ENCODE measurements at regions not wholly inside any gene's neighbourhood (a gene's known extent, or its start where the extent isn't known, plus 50 kb on each side); places are given as distances from the start of the nearest gene placed in this dataset.

DNA sequence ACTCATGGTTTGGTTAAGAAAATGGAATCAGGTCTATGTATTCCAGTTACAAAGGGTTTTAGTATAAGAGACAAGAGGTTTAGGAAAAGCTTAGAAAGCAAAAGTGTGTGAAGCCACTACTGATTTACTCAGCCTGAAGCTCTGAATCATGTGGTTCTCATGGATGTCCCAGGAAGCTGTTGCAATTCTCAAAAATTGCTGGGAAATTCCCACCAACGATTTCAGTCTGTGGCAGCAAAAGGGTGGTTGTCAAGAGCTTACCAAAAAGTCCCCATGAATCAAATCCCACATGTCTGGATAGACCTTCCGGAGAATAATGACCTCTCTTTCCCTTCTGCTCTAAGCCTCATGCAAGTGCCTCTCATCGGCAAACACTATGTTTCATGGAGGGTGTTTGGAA lies 929.9 kb downstream of the TLE4 start:
- H3K9me3 ChIP-seq: no peaks in the 10 kb centered on the region
- H3K27ac ChIP-seq: no peak overlapping the region
- peaks cover 6 to 24% (median 7%) of the 10 kb centered on the region in 3 donors for H3K4me1 ChIP-seq
- ATAC-seq: no peak
- 21 to 35% methylated on average over 3 of the region's 3 CpGs for WGBS, 2 donors (ENCODE audit: low coverage in 1 of 2)
- no peaks in the 10 kb centered on the region for H3K36me3 ChIP-seq
- H3K27me3 ChIP-seq: no peaks in the 10 kb centered on the region
- no peak overlapping the region for H3K4me3 ChIP-seq
- TF ChIP-seq EP300 (IDR thresholded peaks at IDR 0.05) (no peak), POLR2A (IDR thresholded peaks at IDR 0.05) (no peak), POLR2AphosphoS5 (IDR thresholded peaks at IDR 0.05) (no peak)
- TF ChIP-seq, protein P1, sequence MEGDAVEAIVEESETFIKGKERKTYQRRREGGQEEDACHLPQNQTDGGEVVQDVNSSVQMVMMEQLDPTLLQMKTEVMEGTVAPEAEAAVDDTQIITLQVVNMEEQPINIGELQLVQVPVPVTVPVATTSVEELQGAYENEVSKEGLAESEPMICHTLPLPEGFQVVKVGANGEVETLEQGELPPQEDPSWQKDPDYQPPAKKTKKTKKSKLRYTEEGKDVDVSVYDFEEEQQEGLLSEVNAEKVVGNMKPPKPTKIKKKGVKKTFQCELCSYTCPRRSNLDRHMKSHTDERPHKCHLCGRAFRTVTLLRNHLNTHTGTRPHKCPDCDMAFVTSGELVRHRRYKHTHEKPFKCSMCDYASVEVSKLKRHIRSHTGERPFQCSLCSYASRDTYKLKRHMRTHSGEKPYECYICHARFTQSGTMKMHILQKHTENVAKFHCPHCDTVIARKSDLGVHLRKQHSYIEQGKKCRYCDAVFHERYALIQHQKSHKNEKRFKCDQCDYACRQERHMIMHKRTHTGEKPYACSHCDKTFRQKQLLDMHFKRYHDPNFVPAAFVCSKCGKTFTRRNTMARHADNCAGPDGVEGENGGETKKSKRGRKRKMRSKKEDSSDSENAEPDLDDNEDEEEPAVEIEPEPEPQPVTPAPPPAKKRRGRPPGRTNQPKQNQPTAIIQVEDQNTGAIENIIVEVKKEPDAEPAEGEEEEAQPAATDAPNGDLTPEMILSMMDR (IDR thresholded peaks at IDR 0.05): no peak

DNA sequence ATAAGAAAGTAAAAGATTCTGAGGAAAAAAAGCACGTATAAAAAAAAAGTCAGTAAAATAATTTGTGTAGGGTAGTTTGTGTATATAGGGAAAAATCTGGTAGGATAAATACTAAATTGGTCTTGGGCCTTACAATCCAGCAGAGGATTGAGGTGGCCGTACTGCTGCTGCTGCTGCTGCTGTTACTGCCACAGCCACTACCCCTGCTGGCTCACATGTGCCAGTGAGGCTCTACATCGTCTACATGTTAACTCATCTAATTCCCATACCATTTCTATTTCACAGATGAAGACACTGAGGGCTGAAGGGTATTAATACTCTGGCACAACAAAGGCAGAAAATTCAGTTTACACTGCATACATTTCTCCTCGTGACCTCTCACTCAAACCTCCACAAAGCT lies 928.5 kb downstream of the TLE4 start:
- no peak for ATAC-seq
- no peak for TF ChIP-seq POLR2A (IDR thresholded peaks at IDR 0.05)
- TF ChIP-seq POLR2AphosphoS5 (IDR thresholded peaks at IDR 0.05): no peak
- TF ChIP-seq, protein P1 (IDR thresholded peaks at IDR 0.05): no peak
- TF ChIP-seq EP300 (IDR thresholded peaks at IDR 0.05): no peak
- 93 to 95% methylated on average over 3 to 4 of the region's 4 CpGs for WGBS, 2 donors (ENCODE audit: low coverage in 1 of 2)

DNA sequence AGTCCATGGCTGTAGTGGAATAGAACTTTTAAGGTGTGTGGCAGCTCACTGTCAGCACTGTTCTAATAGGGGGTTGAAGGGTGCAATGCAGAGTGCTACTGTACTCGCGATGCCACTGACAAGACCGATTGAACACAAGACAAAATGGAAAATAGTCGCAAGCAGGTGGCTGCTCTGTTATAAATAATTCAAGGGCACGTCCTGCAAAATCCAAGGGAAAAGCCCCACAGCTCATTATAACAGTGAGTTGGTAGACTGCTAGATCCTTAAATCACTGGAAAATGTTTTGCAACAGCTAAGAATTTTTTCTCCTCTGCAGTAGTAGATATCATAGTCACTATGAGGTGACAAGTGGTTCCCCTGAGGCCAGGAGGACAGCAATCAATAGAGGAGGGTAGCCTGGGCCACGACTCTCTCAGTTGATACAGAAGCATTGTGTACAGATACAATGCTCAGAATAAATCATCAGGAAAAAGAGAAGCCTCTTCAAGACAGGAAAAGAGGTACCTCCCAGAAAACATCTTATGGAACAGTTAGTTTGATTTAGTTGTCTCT lies 926.3 kb downstream of the TLE4 start:
- no peaks in the 10 kb centered on the region for H3K36me3 ChIP-seq
- no peak for TF ChIP-seq EP300 (IDR thresholded peaks at IDR 0.05)
- no peak for TF ChIP-seq POLR2AphosphoS5 (IDR thresholded peaks at IDR 0.05)
- TF ChIP-seq, protein P1 (IDR thresholded peaks at IDR 0.05): no peak
- TF ChIP-seq POLR2A (IDR thresholded peaks at IDR 0.05): no peak
- H3K9me3 ChIP-seq: peaks cover 0 to 8% (median 0%) of the 10 kb centered on the region in 3 donors
- no peaks in the 10 kb centered on the region for H3K27me3 ChIP-seq
- H3K27ac ChIP-seq: no peak overlapping the region
- ATAC-seq: no peak
- WGBS, 2 donors (ENCODE audit: low coverage in 1 of 2): 67 to 71% methylated on average over 4 to 6 of the region's 6 CpGs
- H3K4me1 ChIP-seq: peaks cover 0 to under 1% (median 0%) of the 10 kb centered on the region in 3 donors
- H3K4me3 ChIP-seq: no peak overlapping the region

More for the DNA sequence above, 928.5 kb downstream of the TLE4 start:
- Histone ChIP-seq H3K36me3 (no peaks in the 10 kb centered on the region), H3K27ac (no peak overlapping the region), H3K4me3 (no peak overlapping the region), H3K27me3 (no peaks in the 10 kb centered on the region), H3K4me1 (peaks cover 6 to 23% (median 7%) of the 10 kb centered on the region in 3 donors), H3K9me3 (peaks cover 0 to 5% (median 0%) of the 10 kb centered on the region in 3 donors)

DNA sequence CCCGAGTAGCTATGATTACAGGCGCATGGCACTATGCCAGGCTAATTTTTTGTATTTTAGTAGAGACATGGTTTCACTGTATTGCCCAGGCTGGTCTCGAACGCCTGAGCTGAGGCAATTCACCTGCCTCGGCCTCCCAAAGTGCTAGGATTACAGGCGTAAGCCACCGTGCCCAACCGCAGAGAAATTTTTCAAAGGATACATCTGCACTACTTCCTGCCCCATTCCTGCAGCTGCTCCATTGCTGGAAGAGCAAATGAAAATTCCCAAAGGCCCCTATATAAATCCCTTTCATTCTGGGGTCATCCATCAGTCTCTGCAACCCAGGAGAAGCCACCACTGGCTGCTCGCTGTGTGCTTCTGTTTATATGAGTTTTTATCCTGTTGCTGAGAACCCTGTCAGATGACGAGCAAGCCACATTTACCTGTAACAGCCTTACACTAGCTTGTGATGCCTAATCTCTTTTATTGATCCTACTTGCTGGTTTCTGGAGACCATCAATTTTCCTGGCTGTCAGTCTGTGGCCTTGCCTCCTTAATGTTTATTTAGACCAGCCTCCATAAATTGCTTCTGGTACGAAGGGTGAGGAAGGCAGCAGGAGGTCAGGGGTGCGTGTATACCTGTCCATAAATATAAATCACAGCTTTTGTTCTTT lies 925.3 kb downstream of the TLE4 start:
- WGBS, 2 donors (ENCODE audit: low coverage in 1 of 2): 83 to 86% methylated on average over 10 to 11 of the region's 12 CpGs
- Histone ChIP-seq H3K27ac (no peak overlapping the region), H3K4me1 (no peaks in the 10 kb centered on the region), H3K36me3 (no peaks in the 10 kb centered on the region), H3K27me3 (no peaks in the 10 kb centered on the region), H3K4me3 (no peak overlapping the region), H3K9me3 (peaks cover 0 to 8% (median 0%) of the 10 kb centered on the region in 3 donors)
- TF ChIP-seq POLR2AphosphoS5 (IDR thresholded peaks at IDR 0.05): no peak
- no peak for ATAC-seq

DNA sequence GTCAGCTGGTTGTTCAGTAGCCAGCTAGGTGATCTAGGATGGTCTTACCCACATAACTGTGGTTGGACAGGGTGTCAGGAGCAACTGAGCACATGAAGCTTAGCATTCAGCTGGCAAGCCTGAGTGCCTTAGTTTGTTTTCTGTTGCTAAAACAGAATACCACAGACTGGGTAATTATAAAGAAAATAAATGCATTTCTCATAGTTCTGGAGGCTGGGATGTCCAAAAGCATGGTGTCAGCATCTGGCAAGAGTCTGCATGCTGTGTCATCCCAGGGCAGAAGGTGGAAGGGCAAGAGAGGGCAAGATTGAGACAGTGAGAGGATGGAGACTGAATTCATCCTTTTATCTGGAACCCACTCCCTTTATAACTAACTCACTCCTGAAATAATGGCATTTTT lies 921.5 kb downstream of the TLE4 start:
- TF ChIP-seq, protein P1 (IDR thresholded peaks at IDR 0.05): no peak
- TF ChIP-seq POLR2A (IDR thresholded peaks at IDR 0.05) (no peak), POLR2AphosphoS5 (IDR thresholded peaks at IDR 0.05) (no peak), EP300 (IDR thresholded peaks at IDR 0.05) (no peak)
- Histone ChIP-seq H3K27ac (no peak overlapping the region), H3K36me3 (no peaks in the 10 kb centered on the region), H3K27me3 (no peaks in the 10 kb centered on the region), H3K4me3 (no peak overlapping the region), H3K9me3 (peaks cover 0 to 8% (median 0%) of the 10 kb centered on the region in 3 donors), H3K4me1 (no peaks in the 10 kb centered on the region)
- ATAC-seq: no peak
